Adrenal gland (tissue), 5 donors: ENCODE measurements at regions not wholly inside any gene's neighbourhood (a gene's known extent, or its start where the extent isn't known, plus 50 kb on each side); places are given as distances from the start of the nearest gene placed in this dataset.
"Not testable (repeated sequence)": the region's sequence is repeated elsewhere in the genome, so short reads cannot be mapped to it uniquely, and the experiment has no call there.

Experiments
- CTCF ChIP-seq, 6 experiments: fragments of 450-650 bp in 4 of 6; fragments of 200-600 bp in 2 of 6; sonication (generic) in 1 of 6; IDR thresholded peaks; 1 replicate in 5 of 6; 2 replicates in 1 of 6; pipeline versions ENCODE4 v1.5.1 to v1.8.0; 2016 to 2021; ENCODE audit warnings: antibody characterized with exemption in 6 of 6, mild to moderate bottlenecking in 2 of 6, moderate library complexity in 1 of 6
- POLR2A ChIP-seq, 2 donors: fragments of 450-650 bp; IDR thresholded peaks; one replicate each; pipeline ENCODE4 v1.6.1; 2017; ENCODE audit warnings: antibody characterized with exemption in 2 of 2, mild to moderate bottlenecking in 2 of 2, moderate library complexity in 1 of 2
- donor health status: DM: no; HTN: no; CAD: no.

GRCh38 chr2:36179668-36180269, 175.8 kb upstream of the CRIM1 start:
- not testable (repeated sequence) for TF ChIP-seq CTCF, POLR2A (IDR thresholded peaks at IDR 0.05)
